ENCODE measurements at regions not wholly inside any gene's neighbourhood (a gene's known extent, or its start where the extent isn't known, plus 50 kb on each side); places are given as distances from the start of the nearest gene placed in this dataset.

DNA sequence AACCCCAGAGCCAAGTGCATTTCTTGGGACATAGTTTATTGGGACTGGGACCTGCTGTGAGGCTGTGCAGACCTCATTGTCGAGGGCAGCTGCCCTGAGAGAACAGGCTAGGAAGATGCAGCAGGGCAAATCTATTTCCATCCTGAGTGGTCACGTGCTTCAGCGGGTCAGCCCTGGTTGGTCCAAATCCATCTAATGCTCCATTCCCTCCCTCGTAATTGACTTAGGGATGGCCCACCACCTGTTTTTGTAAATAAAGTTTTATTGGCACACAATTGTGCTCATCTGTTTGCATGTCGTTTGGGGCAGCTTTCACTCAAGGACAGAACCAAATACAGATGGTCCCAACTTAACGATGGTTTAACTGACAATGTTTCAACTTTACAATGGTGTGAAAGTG, 75.5 kb upstream of the ADGRE5 start:
- Histone ChIP-seq H3K9ac (ENCODE audit: insufficient read depth in 1 of 2, low read depth in 2 of 2, low read length in 2 of 2) (peak overlapping the region in 1 of 2 experiments; percentile 56; a peak in 1 of 4 replicates), H4K20me1 (replicated peaks; ENCODE audit: control insufficient read depth, insufficient read depth, low read length) (no peaks in the 10 kb centered on the region), H3K79me2 (ENCODE audit: control insufficient read depth, insufficient read depth, low read length) (no peaks in the 10 kb centered on the region), H3K27me3 (ENCODE audit: control insufficient read depth in 2 of 2, insufficient read depth in 2 of 2, low read length in 2 of 2) (peaks cover 16 to 29% of the 10 kb centered on the region in 2 experiments; a peak in 4 of 5 replicates), H3K36me3 (ENCODE audit: control insufficient read depth, insufficient read depth, low read length) (no peaks in the 10 kb centered on the region), H3K4me3 (no peak overlapping the region), H3K4me1 (replicated peaks in 1 of 2; ENCODE audit: control insufficient read depth in 2 of 2, insufficient read depth in 2 of 2, low read length in 2 of 2) (no peaks in the 10 kb centered on the region; a peak in 1 of 5 replicates), H3K27ac (ENCODE audit: extremely low read depth, low read depth, low read length) (no peak overlapping the region), H3K4me2 (ENCODE audit: insufficient read depth, low read length) (no peak overlapping the region), H3K9me3 (replicated peaks; ENCODE audit: control insufficient read depth, insufficient read depth, low read depth, low read length) (no peaks in the 10 kb centered on the region), H3K9me1 (ENCODE audit: control insufficient read depth, insufficient read depth, low read length) (no peaks in the 10 kb centered on the region), H2AFZ (ENCODE audit: low read depth, low read length) (no peak overlapping the region)
- peak; percentile 78 for FAIRE-seq
- intact Hi-C loops (cut with micrococcal nuclease) (no loop called here), in situ Hi-C loops (cut with MboI) (no loop called here)
- ChIA-PET CTCF (ENCODE audit: low intra/inter-chr PET ratio) (no interaction called here), POLR2A (interaction anchor here (0.6 kb wide), 1 partner anchor 13 kb away, joined by 3 read pairs; no protein-coding TSS in a partner anchor)
- no peak for DNase-seq (ENCODE audit: extremely low read depth in 1 of 4, low spot score in 3 of 4)
- BruUV-seq (replicated peaks): no TSS peak
- peak; percentile 59; the same call in 2 of the 3 replicates for ATAC-seq
- 5% methylated on average over 6 of the region's 6 CpGs for WGBS (ENCODE audit: insufficient coverage, low coverage, missing lambda C conversion rate)
- TF ChIP-seq, protein P1, sequence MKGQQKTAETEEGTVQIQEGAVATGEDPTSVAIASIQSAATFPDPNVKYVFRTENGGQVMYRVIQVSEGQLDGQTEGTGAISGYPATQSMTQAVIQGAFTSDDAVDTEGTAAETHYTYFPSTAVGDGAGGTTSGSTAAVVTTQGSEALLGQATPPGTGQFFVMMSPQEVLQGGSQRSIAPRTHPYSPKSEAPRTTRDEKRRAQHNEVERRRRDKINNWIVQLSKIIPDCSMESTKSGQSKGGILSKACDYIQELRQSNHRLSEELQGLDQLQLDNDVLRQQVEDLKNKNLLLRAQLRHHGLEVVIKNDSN (CRISPR knock-in tag; IDR thresholded peaks at IDR 0.05): peak; percentile 76
- TF ChIP-seq ETS1 (conservative IDR thresholded peaks at IDR 0.05; ENCODE audit: control insufficient read depth, low read depth, low read length) (no peak), SRSF1 (IDR thresholded peaks at IDR 0.05; ENCODE audit: low read depth, low read length) (no peak), NCOA1 (IDR thresholded peaks at IDR 0.05; ENCODE audit: low read depth) (no peak), ZNF778 (CRISPR knock-in tag; IDR thresholded peaks at IDR 0.05) (no peak), RBM17 (IDR thresholded peaks at IDR 0.05; ENCODE audit: borderline replicate concordance, low read depth, low read length) (no peak), PTTG1 (tag; IDR thresholded peaks at IDR 0.05; ENCODE audit: low read depth) (no peak), C11orf30 (IDR thresholded peaks at IDR 0.05; ENCODE audit: low read depth) (no peak), TOE1 (IDR thresholded peaks at IDR 0.05; ENCODE audit: borderline replicate concordance) (peak; percentile 55; the same call in 1 of the 2 replicates), TOE1 (CRISPR knock-in tag; IDR thresholded peaks at IDR 0.05; ENCODE audit: borderline replicate concordance, low read depth) (no peak), MTA1 (IDR thresholded peaks at IDR 0.05; ENCODE audit: borderline replicate concordance) (no peak), ZBTB40 (IDR thresholded peaks at IDR 0.05) (peak; percentile 98), ZBTB40 (CRISPR knock-in tag; IDR thresholded peaks at IDR 0.05) (peak; percentile 97)

Data from K562 (cell line).